ENCODE measurements at regions not wholly inside any gene's neighbourhood (a gene's known extent, or its start where the extent isn't known, plus 50 kb on each side); places are given as distances from the start of the nearest gene placed in this dataset.
"Not testable (repeated sequence)": the region's sequence is repeated elsewhere in the genome, so short reads cannot be mapped to it uniquely, and the experiment has no call there.

DNA sequence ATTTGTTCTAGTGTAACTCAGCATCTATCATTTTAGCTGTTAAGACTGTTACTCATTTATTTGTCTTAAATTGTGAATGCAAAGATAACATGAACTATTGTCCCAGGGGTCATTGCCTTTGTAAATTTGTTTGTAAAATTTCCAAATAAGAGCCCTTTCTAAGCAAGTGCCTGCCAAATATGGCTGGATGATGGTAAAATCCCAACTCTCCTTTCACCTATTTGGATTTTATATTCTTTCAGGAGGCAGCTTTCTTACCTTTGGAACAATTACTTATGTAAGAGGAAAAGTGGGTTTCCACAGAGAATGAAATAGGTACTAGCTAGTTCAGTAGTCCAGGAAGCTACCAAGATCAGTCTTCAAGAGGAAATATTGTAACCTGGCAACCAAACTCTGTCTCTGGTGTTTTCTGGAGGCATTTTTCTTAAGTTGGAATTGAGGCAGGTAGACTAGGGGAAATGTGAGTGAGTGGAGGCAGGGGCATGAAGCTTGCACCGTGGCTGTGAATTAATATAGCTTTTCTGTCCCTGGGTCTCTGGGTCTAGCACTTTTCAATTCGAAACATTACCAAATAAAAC is 88.5 kb upstream of the XIST start:
- no peak for DNase-seq

DNA sequence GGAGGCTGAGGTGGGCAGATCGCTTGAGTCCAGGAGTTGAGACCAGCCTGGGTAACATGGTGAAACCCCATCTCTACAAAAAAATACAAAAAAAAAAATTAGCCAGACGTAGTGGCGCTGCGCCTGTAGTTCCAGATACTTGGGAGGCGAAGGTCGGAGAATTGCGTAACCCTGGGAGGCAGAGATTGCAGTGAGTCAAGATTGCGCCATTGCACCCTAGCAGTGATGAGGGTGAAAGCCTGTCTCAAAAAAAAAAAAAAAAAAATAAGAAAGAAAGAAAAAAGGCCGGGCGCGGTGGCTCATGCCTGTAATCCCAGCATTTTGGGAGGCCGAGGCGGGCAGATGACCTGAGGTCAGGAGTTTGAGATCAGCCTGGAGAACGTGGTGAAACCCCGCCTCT is 85.3 kb upstream of the XIST start:
- DNase-seq = not testable (repeated sequence)

DNA sequence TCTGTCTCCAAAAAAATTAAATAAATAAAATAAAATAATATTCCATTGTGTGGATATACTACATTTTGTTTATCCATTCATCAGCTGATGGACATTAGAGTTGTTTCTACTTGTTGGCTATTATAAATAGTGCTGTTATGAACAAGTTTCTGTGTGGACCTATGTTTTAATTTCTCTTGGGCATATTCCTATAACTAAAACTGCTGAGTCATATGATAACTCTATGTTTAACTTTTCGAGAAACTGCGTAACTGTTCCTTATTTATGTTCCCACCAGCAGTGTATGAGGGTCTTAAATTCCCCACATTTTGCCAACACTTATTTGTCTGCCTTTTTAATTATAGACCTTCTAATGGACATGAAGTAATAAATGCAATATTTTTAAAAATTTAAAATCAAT is 80.0 kb upstream of the XIST start:
- DNase-seq = no peak

DNA sequence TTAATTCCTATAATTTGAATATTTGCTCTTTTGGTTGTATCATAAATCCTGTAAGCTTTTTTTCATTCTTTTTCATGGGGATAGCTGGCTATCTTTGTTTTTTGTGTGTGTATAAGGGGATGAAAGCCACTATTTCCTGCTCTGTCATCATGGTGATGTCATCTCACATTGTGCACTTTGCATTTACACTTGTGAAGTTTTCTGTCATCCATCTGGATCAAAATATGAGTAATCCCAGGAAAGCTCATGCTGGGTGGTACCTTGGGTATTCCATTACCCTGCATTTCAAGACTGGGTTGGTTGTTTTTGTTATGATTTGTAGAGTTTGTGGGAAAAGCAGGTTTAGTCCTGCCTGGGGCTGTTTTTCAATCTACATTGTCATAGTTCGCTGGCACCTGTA is 77.8 kb upstream of the XIST start:
- no peak for DNase-seq

DNA sequence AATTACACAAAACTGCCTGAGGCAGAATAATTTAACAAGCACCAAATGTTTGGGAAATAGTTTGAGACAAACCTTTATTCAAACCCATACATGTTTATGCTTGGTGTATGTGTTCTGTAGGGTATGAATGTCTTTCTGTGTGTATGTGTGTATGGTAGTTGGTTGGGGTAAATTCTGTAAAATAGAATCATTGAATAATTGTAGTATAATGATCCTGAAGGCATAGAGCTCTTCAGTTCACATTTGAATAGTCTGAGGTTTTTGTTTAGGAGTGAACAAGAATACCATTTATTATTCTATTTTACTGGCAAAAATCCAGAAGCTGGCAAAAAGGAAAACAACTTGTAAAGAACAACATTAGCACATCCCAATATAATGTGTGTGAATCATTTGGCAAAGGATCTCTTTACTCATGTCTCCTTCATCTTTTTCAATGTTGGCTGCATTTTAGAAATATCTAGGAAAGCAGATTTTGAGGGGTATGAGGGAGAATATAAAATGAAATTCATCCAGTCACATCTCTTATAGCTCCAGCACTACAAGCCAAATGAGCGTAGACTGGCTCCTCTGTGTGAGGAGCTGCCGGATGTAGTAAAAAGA is 70.4 kb upstream of the XIST start:
- no peak for DNase-seq

DNA sequence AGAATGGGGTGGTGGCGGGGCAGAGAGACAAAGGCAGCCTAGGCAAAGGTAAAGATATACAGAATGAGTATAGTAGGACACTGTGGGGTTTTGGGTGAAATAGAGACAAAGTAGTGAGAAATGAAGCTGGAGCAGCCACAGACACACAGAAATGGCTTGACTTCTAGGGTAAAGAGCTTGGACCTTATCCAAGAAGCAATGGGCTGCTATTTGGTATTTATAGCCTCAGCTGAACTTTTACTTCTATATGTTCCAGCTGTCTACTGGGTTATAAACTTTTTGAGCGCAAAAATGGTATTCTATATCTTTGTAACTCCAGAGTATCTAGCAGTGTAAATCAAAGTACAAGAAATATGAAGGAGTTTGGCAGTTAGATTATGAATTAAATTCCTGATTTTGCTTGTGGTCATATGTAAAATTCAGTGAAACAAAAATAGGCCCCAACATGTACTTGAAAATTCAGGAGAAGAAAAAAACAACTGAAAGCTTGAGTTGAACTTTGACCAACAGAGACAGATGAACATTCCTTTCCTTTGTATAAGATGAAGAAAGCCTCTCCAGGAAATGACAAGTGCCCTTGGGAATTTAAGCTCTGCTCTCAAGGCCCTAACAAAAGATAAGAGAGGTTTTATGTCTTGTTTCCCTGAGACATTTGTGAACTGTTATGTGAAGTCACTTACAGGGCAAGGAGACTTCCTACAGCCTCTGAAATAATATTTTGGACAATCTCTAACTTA is 64.6 kb upstream of the XIST start:
- DNase-seq = no peak

DNA sequence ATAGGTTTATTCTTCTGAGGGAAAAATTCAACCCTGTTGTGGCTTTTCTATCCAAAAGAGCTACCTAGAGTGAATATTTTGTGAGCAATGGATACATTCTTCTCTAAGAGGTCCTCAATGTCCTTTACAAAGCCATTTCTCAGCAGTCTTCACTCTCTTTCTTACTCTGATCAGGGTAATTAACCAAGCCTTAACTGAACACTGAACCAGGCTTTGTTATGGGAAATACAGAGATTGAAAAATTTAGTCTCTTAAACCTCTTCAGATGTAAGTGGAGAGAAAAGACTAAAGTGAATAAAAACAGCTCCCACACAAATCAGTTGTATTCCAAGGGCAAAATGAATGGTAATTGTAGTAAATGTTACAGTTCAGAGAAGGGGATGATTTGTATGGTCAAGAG is 64.0 kb upstream of the XIST start:
- no peak for DNase-seq

DNA sequence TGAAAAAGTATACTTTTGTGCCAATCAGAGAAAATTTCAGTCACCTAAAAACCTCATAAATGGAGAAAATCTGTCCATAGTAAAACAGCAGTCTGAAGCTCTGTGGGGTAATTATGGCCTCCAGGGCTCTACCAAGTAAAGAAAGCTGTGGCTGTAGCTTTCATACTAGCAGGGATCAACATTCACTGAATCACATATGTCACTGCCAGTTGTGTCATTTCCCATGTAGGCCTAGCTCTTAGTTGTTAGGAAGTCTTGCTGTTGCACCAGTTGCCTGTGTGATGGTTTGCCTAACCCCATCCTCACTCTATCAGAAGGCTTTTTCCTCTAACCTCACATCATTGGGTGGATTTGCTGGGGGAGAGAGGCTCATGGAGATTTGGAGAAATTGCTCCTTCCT is 62.3 kb upstream of the XIST start:
- DNase-seq = not testable (repeated sequence)

DNA sequence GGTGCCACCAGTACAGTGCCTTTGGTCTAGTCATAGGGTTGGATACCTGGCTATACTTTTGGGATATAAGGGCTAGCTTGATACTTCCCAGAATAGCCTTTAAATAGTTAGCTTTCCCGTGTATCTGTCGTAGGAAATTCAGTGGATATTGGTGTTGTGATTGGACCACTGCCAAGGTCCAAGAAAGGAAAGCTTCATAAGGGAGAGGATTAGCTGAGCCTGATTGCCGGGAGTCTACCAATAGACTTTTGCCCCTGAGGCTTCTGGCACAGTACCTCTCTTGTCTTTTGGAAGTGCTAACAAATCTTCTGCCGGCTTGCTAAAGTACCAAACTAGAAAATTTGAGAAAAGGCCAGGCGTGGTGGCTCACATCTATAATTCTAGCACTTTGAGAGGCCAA is 61.1 kb upstream of the XIST start:
- no peak for DNase-seq

DNA sequence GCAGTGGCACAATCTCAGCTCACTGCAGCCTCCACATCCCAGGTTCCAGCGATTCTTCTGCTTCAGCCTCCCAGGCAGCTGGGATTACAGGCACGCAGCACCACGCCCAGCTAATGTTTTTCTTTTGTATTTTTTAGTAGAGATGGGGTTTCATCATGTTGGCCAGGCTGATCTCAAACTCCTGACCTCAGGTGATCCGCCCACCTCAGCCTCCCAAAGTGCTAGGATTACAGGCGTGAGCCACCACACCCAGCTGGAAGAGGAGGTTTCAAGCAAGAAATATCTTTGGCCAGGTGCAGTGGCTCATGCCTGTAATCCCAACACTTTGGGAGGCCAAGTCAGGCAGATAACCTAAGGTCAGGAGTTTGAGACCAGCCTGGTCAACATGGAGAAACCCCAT is 59.4 kb upstream of the XIST start:
- not testable (repeated sequence) for DNase-seq

DNA sequence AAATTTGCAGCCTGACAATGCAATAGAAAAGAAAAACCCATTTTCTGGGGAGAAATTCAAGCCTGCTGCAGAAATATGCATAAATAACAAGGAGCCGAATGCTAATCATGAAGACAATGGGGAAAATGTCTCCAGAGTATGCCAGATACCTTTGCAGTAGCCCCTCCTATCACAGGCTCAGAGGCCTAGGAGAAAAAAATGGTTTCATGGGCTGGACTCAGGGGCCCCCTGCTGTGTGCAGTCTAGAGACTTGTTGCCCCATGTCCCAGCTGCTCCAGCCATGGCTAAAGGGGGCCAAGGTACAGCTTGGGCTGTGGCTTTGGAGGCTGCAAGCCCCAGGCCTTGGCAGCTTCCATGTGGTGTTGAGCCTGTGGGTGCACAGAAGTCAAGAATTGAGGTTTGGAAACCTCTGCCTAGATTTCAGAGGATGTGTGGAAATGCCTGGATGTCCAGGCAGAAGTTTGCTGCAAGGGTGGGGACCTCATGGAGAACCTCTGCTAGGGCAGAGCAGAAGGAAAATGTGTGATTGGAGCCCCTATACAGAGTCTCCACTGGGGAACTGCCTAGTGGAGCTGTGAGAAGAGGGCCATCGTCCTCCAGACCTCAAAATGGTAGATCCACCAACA is 53.3 kb upstream of the XIST start:
- not testable (repeated sequence) for DNase-seq

DNA sequence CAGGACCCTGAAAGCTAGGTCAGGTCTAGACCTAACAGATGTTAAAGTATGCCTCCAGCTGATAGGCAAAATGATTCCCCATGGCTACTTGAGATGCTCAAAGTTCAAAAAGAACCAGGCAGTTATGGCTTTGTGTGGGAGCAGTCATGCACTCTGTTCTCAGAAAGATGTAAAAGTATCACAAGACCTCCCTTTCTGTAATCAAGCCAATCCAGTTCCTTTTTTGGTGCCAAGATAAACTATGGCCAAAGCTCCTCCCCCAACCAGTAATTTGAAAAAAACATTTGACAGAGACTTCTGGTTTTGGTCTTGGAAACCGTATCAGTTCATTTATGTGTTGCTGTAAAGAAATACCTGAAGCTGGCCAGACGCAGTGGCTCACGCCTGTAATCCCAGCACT is 51.4 kb upstream of the XIST start:
- DNase-seq = no peak

Measured in NCI-H1930 (cell line).